ENCODE measurements at regions not wholly inside any gene's neighbourhood (a gene's known extent, or its start where the extent isn't known, plus 50 kb on each side); places are given as distances from the start of the nearest gene placed in this dataset.

- Histone ChIP-seq H3K4me3 (no peak overlapping the region), H3K4me1 (no peaks in the 10 kb centered on the region), H3K36me3 (ENCODE audit: low read depth, missing control alignments) (no peaks in the 10 kb centered on the region), H3K27me3 (no peaks in the 10 kb centered on the region), H3K27ac (no peak overlapping the region), H3K9me3 (no peaks in the 10 kb centered on the region)
- TF ChIP-seq POLR2A (IDR thresholded peaks at IDR 0.05): no peak
- TF ChIP-seq CTCF (IDR thresholded peaks at IDR 0.05): no peak
- intact Hi-C loops (cut with DNase I; ENCODE audit: low total_unique reads): no loop called here
- no peak for DNase-seq
- WGBS, 2 donors: 73 to 79% methylated on average over 1 of the region's 1 CpG
Observed at GRCh38 chr11:79543101-79543500, 102.3 kb upstream of the TENM4 start.

- Histone ChIP-seq H3K27ac (no peak overlapping the region), H3K4me1 (no peaks in the 10 kb centered on the region), H3K36me3 (ENCODE audit: low read depth, missing control alignments) (no peaks in the 10 kb centered on the region), H3K27me3 (no peaks in the 10 kb centered on the region), H3K9me3 (no peaks in the 10 kb centered on the region), H3K4me3 (no peak overlapping the region)
- intact Hi-C loops (cut with DNase I; ENCODE audit: low total_unique reads): no loop called here
- no peak for TF ChIP-seq CTCF (IDR thresholded peaks at IDR 0.05)
- TF ChIP-seq POLR2A (IDR thresholded peaks at IDR 0.05): no peak
- DNase-seq: no peak
- WGBS, 2 donors: 81 to 89% methylated on average over 4 of the region's 4 CpGs
Observed at GRCh38 chr11:79541466-79541865, 100.6 kb upstream of the TENM4 start.

- no peak for TF ChIP-seq CTCF (IDR thresholded peaks at IDR 0.05)
- TF ChIP-seq POLR2A (IDR thresholded peaks at IDR 0.05): no peak
- 82 to 89% methylated on average over 3 of the region's 3 CpGs for WGBS, 2 donors
- intact Hi-C loops (cut with DNase I; ENCODE audit: low total_unique reads): no loop called here
- no peak for DNase-seq
- no peak overlapping the region for H3K27ac ChIP-seq
- no peaks in the 10 kb centered on the region for H3K36me3 ChIP-seq (ENCODE audit: low read depth, missing control alignments)
- H3K9me3 ChIP-seq: no peaks in the 10 kb centered on the region
- no peaks in the 10 kb centered on the region for H3K27me3 ChIP-seq
- no peak overlapping the region for H3K4me3 ChIP-seq
- H3K4me1 ChIP-seq: no peaks in the 10 kb centered on the region
Observed at GRCh38 chr11:79538775-79539174, 97.9 kb upstream of the TENM4 start.

- Histone ChIP-seq H3K9me3 (no peaks in the 10 kb centered on the region), H3K4me1 (no peaks in the 10 kb centered on the region), H3K27ac (no peak overlapping the region), H3K4me3 (no peak overlapping the region), H3K36me3 (ENCODE audit: low read depth, missing control alignments) (no peaks in the 10 kb centered on the region), H3K27me3 (no peaks in the 10 kb centered on the region)
- TF ChIP-seq POLR2A (IDR thresholded peaks at IDR 0.05) (no peak), CTCF (IDR thresholded peaks at IDR 0.05) (no peak)
- intact Hi-C loops (cut with DNase I; ENCODE audit: low total_unique reads): no loop called here
- WGBS, 2 donors: 69 to 73% methylated on average over 5 of the region's 5 CpGs
- no peak for DNase-seq
Observed at GRCh38 chr11:79536155-79536917, 95.5 kb upstream of the TENM4 start.

- H3K27ac ChIP-seq: no peak overlapping the region
- no peak for DNase-seq
- no peaks in the 10 kb centered on the region for H3K36me3 ChIP-seq (ENCODE audit: low read depth, missing control alignments)
- TF ChIP-seq CTCF (IDR thresholded peaks at IDR 0.05) (no peak), POLR2A (IDR thresholded peaks at IDR 0.05) (no peak)
- no peaks in the 10 kb centered on the region for H3K4me1 ChIP-seq
- no peaks in the 10 kb centered on the region for H3K9me3 ChIP-seq
- intact Hi-C loops (cut with DNase I; ENCODE audit: low total_unique reads): no loop called here
- 90 to 100% methylated on average over 1 of the region's 1 CpG for WGBS, 2 donors
- no peaks in the 10 kb centered on the region for H3K27me3 ChIP-seq
- no peak overlapping the region for H3K4me3 ChIP-seq
Observed at GRCh38 chr11:79535606-79536005, 94.8 kb upstream of the TENM4 start.
